ENCODE measurements at regions not wholly inside any gene's neighbourhood (a gene's known extent, or its start where the extent isn't known, plus 50 kb on each side); places are given as distances from the start of the nearest gene placed in this dataset.

DNA sequence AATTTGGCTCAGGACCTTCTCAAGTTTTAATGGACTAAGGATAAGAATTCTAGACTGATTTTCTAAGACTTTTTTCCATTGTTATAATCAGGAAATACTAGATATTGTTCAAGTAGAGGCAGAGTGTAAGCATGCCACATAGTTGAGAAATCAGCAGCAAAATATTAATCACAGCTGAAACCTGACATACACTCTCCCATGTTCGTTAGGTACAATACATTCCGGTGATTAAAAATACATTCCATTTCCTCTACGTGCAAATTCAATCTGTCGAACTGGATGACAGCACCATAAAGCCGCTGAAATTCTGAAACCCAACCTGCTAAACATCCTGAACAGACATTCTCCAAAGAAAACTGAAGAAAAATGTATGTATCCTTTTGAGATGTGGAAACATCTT lies 587.6 kb upstream of the DIPK2B start:
- in situ Hi-C loops (cut with HindIII; ENCODE audit: low sequenced_read_pairs) = no loop called here

DNA sequence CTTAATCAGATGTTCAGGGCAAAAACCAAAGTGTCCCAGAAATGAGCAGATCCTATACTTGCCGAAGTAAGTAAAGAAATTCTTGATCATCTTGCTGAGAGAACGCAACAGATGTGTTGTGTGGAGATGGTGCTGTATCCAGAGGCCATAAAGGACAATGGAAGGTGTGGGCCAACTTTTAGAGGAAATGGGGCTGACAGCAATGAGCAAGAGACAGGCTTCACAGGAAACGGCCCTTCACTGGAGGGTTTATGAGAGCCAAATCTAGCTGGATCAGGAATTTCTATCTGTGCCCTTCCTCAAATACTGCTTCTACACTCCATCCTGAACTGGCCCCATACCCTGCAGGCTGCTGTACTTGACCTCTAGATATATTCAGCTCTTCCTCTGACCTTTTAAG lies 583.9 kb upstream of the DIPK2B start:
- in situ Hi-C loops (cut with HindIII; ENCODE audit: low sequenced_read_pairs) = no loop called here

DNA sequence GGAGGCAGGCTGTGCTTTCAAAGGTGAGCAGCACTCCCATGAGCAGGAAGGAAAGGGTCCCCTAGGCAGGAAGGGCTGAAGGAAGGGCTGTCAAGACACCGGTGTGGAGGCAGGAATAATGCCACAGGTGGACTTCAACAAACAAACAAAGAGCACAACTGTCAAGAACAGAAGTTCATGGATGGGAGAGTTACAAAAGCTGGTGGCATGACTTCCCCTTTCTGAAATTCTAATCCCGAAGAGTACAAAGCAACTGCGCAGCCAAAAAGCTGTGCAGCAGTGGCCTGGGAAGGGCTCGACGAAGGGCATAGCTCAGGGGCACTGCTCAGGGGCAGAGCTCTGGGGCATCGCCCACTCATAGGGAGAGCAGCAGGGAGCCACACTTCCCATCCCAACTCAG lies 582.3 kb upstream of the DIPK2B start:
- in situ Hi-C loops (cut with HindIII; ENCODE audit: low sequenced_read_pairs) = no loop called here

DNA sequence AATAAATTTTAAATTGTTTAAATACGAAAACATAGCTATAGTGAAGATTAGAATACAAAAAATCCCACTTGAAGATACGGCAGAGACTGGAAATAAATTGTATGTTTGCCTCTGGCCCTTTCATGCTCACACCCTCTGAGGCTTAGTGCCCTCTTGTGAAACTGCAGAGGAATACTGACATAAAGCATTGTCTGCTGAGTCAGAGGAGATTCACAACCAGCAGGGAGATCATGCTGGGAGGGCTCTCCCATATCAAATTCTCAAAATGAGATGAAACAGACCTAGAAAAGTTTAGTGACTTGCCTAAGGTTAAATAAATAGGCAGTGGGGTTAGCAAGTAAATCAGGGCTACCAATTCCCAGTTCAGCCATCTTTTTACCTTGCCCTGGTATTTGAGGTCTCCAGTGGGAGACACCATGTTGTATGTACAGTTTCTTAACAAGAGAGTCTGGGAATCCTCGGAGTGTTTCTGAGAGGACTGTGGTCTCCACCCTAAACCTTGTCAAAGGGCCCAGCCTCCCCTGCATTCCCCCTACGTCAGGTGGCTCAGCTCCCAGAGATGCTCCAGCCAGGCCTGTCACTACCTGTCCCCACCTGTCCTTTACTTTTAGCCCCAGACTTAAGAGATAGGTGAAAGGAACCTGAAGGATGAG lies 581.4 kb upstream of the DIPK2B start:
- in situ Hi-C loops (cut with HindIII; ENCODE audit: low sequenced_read_pairs) = no loop called here

DNA sequence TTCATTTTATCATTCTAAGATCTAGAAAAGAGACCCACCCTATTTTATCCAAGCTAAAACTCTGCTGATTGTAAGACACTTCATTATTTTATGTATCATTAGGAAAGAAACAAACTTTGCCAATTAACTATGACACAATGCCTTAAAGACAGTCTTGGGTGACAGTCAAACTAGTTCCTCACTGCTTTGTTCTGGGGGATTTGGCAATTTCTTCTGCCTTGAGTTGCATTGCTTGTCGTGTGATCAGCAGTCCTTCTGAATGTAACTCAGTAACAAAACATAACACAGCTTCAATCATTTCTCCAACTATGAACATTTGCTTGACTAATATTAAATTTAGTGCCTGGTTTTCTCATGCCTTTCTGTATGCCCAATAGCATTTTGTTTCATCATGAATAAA lies 577.9 kb upstream of the DIPK2B start:
- in situ Hi-C loops (cut with HindIII; ENCODE audit: low sequenced_read_pairs) = no loop called here

DNA sequence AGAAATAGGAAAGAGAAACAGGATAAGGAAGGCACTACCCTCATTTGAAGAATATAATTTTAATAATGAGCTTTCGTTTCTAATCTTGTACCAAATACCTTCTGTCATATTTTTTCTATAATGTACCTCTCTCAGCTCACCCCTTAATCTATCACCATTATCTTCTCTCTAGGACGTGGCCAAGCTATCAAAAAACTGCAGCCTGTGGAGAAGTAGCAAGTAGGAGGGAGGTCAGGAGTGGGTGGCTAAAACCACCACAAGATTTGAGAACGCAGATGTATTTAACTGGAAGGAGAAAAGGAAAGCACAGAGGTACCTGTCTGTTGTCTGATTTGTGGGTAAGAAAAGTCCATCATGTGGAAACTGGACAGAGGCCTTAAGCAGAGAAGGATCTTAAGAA lies 576.7 kb upstream of the DIPK2B start:
- in situ Hi-C loops (cut with HindIII; ENCODE audit: low sequenced_read_pairs) = no loop called here

DNA sequence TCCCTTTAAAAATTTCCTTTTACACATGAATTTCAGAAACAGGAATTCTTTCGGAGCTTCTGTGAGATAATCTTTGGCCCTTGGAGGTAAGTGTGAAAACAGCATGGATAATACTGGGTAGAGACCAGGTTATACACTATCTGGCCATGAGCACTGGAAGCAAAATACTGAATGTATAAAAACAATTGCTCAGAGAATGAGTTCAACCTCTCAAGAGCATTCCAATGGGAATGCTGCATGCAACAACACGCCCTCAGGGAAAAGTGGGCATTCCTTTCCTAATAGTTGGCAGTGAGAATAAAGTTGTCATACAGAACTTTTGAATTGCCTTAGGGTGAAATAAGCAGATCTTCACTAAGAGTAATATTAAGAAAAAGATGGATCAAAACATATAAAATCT lies 574.8 kb upstream of the DIPK2B start:
- in situ Hi-C loops (cut with HindIII; ENCODE audit: low sequenced_read_pairs) = no loop called here

DNA sequence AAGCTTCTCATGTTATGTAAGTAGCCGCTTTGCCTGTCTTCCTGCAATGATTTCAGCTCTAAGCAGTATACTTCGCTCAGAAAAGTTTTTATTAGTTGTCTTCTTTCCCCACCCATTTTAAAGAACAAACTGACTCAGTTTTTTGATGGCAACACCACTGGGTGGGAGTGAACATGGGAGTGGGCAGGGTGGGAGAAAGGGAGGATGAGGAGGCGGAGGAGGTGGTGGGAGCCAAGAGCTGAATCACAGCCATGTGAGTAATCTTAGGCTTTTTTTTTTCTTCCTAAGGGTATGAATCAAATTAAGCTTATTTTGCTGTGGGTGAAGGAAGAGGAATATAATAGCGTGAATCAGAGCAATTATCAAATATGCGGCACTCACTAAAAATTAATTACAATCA lies 574.3 kb upstream of the DIPK2B start:
- in situ Hi-C loops (cut with HindIII; ENCODE audit: low sequenced_read_pairs) = no loop called here

DNA sequence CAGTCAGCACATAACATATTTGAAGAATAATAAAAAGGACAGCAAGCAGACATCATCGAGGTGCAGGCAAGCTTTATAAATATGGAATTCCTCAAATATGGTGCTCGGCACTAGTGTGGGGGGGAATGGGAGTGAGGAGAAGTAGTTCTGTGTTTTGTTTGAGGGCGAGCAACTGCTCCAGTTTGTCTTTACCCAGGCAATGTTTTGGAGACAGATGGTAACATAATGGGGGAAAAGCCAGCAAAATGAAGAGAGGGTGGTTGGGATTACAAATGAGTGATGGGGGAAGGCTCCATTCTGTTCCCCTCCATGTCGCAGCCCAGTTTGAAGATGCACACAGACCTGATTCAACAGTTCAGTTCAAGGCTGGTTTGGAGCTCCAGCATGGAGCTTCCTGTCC lies 572.9 kb upstream of the DIPK2B start:
- in situ Hi-C loops (cut with HindIII; ENCODE audit: low sequenced_read_pairs) = no loop called here

DNA sequence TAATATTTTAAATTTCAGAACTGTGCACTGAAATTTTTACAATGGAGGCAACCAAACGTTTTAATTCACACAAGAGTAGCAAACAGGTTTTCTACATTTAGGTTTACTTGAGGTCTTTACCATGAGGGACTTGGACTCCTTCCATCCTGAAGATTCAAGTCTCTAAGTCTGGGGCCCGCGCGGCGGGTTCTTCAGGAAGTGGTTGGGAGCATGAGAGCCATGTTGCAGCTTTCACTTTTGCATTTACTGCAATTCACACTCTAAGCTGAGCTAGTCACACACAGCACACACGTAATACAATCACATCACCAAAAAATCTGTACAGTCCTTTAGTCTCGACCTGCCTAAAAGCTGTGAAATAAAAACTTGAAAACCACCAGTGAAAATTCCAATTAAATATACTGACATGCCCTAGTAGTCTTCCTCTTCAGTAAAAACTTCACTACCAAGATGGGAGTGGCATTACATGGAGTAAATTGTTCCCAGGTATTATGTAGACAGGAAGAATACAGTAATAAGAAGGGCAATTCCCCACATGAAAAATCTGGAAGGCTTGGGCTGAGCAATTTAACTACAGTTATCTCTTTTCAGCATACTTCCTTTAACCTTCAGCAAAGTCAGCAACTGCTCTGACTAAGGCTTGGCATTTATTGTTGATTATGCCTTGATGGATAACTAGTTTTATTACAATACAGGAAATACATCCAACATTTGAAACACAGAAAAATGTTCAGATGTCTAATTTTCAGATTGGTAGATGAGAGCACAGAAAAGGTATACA lies 571.1 kb upstream of the DIPK2B start:
- in situ Hi-C loops (cut with HindIII; ENCODE audit: low sequenced_read_pairs) = no loop called here

DNA sequence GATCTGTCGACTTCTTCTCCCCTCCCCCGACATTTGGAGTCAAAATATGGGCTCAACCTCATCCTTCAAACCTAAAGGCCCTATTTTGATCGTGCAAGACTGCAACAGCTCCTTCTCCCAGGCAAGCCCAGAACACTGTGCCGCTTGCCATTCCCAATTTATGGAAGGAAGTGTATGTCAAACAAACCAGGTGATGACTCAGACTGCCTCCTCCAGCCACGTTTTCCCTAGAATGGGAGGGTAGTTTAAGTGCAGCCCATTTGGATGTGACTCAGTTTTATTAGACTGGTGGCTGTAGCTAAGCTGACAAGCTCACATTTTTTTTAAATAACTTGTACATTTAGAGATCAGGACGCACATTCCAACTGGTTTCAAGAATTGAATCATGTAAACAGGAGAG lies 570.4 kb upstream of the DIPK2B start:
- in situ Hi-C loops (cut with HindIII; ENCODE audit: low sequenced_read_pairs) = no loop called here

DNA sequence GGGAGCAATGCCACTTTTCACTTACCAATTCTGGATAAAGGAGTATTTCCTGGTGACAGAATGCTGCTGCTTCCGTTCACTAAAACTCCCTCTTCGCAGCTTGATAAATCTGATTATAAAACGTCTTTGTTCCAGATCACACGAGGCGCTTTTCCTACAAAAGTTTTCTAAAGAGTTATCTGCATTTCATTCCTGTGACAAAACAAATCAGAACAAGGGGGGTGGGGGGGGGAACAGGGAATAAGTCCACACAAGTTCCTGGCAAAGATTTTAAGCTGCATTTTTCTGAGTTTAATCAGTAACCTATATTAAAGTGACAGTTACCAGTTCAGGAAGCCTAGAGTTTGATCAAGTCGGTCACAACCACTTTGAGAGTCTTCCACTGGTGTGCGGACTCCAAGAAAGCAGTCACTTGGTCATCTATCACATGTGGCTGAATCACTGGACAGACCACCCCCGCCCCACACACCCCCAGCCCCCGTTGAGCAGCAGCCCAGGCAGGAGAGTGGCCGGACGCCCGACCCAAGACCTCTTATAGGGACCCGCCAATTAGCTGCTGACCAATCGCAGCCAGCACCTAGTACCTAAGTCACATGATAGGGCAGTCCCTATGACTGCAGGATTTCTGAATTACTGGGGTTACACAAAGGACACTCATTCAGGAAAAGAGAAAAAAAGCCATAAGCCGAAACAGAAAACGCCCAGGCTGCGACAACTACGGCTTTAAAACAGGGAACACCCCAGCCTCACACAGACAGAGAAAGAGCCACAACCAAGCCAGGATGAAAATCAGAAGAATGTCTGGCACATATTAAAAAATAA lies 569.3 kb upstream of the DIPK2B start:
- in situ Hi-C loops (cut with HindIII; ENCODE audit: low sequenced_read_pairs) = no loop called here

DNA sequence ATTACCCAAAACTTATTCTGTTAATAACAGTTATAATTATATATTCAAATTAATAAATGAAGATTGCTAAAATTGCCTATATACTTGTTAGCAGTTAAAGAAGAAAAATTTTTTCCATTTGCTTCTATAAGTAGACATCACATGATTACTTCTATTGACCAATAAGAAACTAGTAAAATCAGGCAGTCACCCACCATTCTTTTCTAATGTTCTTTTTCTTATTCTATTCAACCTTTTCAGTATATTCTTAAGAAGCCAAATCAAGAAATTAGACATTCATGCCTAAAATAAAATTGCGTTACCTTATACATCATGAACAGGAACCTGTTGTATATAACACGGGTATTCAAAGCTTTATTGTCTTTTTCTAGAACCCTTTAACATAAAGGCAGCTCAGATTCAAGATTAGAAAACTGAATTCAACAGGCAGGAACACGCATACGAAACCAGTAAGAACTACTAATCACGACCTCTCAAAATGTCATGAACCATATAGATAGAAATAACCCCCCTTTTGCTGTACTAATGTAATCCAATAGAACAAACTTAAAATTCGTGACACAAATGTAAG lies 568.1 kb upstream of the DIPK2B start:
- in situ Hi-C loops (cut with HindIII; ENCODE audit: low sequenced_read_pairs) = no loop called here

DNA sequence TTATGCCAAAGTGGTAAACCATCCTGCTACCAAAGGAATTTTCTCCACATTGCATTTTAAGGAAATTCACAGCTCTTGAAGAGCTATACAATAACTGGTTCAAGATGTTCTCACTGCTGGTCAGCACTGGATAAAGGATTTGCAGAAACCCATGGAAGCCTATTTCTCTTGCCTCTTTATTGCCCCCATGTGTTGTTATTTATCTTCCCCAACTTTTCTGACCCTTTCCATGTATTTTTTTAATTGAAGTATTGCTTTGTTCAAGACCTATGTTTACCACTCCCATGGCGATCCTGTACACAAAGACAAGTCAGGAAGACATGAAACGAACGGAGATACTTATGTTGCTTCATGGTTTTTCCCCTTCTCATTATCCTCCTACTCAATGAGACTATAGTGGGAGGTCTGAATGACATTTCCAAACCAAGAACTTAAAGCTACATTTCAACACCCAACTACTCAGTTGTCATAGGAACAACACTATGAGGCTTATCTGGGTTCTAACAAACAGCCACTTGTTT lies 566.4 kb upstream of the DIPK2B start:
- in situ Hi-C loops (cut with HindIII; ENCODE audit: low sequenced_read_pairs) = no loop called here

DNA sequence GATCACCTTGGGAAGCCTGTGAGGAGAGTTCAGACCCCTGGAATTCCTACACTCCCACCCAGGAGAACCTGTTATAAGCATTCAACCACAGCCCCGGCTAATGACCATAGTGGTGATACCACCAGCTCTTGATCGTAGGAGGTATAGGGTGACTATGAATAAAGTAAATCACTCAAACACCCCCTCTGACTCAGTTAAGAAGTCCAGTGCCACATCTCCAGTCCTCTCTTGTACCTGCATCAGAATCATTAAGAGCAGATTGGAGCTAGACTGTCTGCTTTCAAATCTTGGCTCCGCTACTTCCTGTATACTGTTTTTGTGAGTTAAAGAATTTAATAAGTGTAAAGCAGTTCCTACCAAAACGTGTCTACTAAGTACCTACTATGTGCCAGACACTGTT lies 565.1 kb upstream of the DIPK2B start:
- in situ Hi-C loops (cut with HindIII; ENCODE audit: low sequenced_read_pairs) = no loop called here

DNA sequence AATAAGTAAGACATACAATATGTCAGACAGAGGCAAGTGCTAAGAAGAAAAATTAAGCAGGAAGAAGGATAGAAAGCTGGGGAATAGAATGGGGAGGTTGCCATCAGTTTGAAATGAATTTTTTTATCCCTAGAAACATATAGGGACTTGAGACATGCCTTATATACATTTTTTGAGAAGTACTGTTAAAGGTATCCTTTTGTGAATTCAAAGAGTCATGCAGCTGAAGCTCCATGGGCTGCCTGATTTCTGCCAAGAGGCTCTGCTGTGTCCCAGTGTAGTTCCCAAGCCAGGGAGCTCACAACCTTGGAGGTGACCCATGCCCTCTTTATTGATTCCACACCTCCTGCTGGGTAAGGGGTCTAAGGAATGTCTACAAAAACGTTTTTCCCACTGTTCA lies 564.6 kb upstream of the DIPK2B start:
- in situ Hi-C loops (cut with HindIII; ENCODE audit: low sequenced_read_pairs) = no loop called here

DNA sequence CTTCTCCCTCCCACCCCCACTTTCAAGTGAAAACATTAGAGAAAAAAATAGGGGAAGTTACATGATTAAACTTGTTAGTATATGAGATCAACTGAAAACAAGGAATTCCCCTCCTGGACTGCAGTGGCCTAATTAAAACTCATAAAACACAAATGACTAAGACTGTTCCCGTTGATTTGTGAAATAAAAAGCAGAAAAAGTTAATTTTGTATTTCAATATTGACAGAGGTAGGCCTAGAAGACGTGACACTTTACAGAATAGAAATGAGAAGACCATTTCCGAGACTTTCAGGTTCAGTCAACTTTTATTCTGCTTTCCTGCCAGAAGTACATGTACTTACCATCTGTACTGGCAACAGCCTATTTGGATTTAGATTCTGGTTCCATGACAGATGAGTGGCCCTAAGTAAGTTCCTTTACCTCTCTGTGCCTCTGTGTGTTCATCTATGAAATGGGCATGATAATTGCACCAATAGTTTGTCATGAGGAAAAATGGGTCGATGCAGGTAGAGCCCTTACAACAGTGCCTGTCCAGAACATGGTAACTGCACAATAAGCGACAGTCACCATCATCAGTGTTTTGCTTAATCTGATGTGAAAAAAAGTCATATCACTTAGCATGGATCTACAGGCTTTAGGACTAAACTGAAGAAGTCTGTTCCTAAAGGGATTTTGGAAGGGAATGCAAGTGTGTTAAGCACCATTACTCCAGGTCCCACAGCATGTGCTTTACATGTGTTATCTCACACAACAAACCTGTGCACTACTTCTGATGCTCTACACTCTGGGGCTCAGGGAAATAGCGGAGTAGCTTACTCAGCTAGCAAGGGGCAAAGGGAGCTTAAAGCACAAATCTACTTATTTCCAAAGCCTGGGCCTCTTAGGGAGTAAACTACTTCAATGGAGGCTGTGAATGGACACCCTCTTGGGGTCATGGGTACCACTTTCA lies 562.3 kb upstream of the DIPK2B start:
- in situ Hi-C loops (cut with HindIII; ENCODE audit: low sequenced_read_pairs) = no loop called here

DNA sequence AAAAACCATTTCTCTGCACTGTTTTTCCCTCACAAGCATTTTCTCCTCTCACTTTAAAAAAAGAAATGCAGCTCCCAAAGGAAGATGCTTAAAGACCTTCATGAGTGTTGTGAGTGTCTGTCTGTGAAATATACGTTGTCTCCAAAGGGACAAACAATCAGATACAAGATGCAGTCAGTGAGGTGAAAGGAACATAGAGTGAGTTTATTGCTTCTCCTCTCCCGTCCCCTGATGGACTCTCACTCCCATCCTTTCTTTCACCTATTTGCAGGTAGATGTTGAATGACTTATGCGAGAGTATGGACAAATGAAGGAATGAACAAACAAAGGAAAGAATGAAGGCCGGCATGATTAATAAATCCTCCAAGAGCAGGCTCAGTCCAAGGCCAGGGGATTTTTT lies 561.2 kb upstream of the DIPK2B start:
- in situ Hi-C loops (cut with HindIII; ENCODE audit: low sequenced_read_pairs) = no loop called here

DNA sequence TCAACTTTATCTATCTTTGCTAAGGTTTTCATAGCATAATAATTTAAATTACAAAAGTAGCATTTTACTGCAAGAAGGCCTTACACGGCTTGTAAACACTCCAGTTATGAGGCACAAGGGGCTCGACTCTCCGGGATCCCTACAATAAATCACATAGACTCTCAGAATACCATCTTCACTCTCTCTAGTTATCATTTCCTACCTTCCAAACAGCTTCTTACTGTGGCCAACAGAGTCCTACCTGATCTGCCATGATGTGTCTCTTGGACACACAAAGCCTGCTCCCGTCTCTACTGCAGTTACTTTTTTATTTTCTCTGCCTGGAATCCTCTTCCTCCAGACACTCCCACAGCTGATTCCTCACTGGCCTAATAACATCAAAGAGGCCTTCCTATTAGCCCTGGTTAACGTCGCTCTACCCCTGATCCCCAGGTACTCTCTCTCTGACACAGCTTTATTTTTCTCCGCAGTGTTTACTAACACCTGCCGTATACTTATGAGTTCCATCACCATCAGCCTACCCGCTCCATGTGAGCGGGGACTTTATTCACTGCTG lies 559.6 kb upstream of the DIPK2B start:
- in situ Hi-C loops (cut with HindIII; ENCODE audit: low sequenced_read_pairs) = no loop called here

Data from DLD1 (cell line).